Omental fat pad (tissue), 3 donors: ENCODE measurements at regions not wholly inside any gene's neighbourhood (a gene's known extent, or its start where the extent isn't known, plus 50 kb on each side); places are given as distances from the start of the nearest gene placed in this dataset.

Experiments
- ATAC-seq: fragments of 150-250 bp; one replicate; pipeline ENCODE4 v1.9.1; 2016; ENCODE audit warnings: mild to moderate bottlenecking, moderate library complexity; ENCODE audit not compliant: low FRiP score
- DNase-seq: peaks from one replicate; pipeline ENCODE4 v3.0.0-alpha.2; 2019; ENCODE audit warnings: low spot score
- TF ChIP-seq, protein P1 (sequence below), 3 donors: fragments of 450-650 bp; IDR thresholded peaks; one replicate each; pipeline ENCODE4 v1.5.1; 2016 to 2017; ENCODE audit warnings: antibody characterized with exemption in 3 of 3, mild to moderate bottlenecking in 3 of 3, moderate library complexity in 2 of 3

DNA sequence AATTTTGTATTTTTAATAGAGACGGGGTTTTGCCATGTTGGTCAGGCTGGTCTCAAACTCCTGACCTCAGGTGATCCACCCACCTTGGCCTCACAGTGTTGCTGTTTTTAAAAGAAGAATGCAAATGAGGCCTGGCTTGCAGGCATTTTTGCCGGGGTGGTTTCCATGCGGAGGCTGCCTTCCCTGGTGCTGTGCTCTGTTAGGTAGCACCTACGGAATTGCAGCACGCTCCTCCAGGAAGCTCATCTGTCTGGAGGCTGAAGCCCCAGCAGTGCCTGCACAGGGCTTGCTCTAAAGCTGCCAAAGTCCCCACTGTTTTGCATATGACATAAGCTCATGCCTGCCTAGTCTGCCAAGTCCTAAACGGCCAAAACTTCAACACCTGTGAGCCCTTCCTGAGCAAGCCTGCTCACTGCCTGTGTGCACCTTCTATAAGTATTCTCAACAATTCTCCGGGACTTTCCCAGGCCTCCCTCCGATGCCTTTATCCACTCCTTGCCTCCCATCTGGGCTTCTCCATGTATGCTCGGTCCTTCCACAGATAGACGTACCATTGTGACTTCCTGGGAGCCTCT, 551.3 kb upstream of the RAB6C start:
- no peak for ATAC-seq
- TF ChIP-seq, protein P1, sequence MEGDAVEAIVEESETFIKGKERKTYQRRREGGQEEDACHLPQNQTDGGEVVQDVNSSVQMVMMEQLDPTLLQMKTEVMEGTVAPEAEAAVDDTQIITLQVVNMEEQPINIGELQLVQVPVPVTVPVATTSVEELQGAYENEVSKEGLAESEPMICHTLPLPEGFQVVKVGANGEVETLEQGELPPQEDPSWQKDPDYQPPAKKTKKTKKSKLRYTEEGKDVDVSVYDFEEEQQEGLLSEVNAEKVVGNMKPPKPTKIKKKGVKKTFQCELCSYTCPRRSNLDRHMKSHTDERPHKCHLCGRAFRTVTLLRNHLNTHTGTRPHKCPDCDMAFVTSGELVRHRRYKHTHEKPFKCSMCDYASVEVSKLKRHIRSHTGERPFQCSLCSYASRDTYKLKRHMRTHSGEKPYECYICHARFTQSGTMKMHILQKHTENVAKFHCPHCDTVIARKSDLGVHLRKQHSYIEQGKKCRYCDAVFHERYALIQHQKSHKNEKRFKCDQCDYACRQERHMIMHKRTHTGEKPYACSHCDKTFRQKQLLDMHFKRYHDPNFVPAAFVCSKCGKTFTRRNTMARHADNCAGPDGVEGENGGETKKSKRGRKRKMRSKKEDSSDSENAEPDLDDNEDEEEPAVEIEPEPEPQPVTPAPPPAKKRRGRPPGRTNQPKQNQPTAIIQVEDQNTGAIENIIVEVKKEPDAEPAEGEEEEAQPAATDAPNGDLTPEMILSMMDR (IDR thresholded peaks at IDR 0.05) = no peak

DNA sequence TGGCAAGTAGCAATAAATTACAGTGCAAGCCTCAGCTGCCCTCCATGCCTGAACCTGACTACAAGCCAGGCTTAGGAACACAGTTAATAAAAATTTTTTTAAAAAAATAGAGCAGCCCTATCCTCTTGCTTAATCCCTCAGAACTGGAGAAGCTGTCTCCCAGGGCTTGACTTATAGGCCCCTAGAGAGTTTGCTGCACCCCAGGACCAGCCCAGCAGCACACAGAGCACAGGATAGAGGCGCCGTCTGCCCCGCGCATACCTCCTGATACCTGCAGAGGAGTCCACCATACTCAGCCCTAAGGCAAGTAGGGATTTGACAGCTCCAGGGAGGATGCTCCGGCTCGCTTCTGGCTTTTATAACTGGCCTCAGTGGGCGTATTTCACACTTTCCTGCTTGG, 548.6 kb upstream of the RAB6C start:
- no peak for ATAC-seq
- TF ChIP-seq, protein P1 (IDR thresholded peaks at IDR 0.05) = no peak
- DNase-seq = no peak

More for the DNA sequence above, 551.3 kb upstream of the RAB6C start:
- DNase-seq = no peak

DNA sequence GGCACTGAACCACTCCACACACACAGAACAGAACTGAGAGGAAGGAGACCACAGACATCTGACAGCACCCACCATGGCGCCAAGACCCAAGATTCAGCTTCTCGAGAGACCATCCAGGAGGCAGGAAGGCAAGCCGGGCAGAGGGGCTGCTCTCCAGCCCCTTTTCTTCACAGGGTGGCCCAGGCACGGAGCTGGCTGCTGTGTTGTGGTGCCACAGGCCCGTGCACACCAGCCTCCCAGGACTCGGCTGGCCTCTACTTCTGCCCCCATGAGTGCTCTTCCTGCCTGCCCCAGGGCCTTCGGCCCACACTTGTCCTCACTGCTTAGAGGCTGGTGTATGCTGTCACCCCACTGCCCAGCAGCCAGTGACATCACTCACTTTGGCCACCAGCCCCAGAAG, 547.6 kb upstream of the RAB6C start:
- no peak for ATAC-seq
- TF ChIP-seq, protein P1 (IDR thresholded peaks at IDR 0.05) = no peak

DNA sequence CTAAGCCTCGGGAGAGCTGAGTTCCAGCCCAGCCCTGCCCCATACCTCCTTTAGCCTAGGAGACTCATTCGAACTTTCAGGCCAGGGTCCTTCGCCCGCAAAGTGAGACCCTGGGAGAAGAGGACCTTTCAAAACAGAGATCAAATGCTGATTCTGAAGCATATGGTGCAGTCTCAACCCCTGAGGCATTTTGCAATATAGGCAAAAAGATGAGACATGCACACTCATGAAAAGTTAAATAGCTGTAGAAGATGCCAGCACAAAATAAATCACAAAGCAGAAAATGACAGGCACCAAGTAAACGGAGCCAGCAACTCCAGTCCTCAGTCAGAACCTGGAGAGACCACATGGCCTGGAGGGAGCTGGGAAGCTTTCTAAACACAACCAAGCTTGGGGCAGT, 542.7 kb upstream of the RAB6C start:
- DNase-seq = no peak
- ATAC-seq = no peak
- TF ChIP-seq, protein P1 (IDR thresholded peaks at IDR 0.05) = no peak

More for the DNA sequence above, 547.6 kb upstream of the RAB6C start:
- no peak for DNase-seq

DNA sequence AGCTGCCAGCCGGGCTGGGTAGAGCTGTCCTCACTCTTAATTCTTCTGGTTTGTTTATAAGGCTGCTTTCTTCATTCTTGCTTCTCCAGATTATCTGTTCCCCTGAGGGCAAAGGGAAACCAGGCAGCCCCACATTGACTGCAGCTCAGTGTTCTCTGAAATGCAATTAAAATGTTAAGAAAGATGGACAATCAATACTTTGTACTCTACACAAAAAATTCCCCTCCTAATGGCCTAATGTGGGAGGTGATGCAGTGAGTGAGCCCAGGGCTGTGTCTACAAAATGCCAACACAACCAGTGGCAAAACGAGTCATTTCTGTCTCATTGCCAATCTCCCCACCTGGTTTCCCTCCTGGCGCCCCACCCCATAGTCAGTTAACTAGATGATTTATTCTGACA, 541.7 kb upstream of the RAB6C start:
- no peak for DNase-seq
- TF ChIP-seq, protein P1 (IDR thresholded peaks at IDR 0.05) = no peak
- no peak for ATAC-seq

DNA sequence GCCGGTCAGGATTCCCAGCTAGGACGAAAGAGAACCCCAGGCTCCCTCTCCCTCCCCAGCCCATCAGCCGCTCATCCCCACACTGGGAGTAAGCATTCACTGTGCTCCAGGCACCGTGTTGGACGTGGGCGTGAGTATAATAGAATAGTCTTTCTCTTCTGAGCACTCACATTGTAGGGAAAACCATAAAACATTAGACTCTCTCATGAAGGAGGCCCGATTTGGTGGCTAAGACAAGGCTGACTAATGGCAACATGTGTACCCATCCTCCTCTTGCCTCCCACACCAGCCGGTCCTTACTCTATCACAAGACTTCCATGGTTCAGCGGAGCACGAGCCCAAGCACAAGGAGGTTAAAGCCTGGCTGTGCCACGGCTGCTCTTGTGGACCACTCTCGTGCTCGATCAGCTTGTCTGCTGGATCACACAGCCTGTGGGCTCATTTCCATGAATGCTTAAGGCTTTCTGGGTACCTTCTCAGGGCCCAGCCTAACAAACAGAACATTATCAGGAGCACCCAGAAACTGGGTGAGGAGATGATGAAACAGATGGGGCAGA, 540.9 kb upstream of the RAB6C start:
- no peak for DNase-seq
- ATAC-seq = no peak
- TF ChIP-seq, protein P1 (IDR thresholded peaks at IDR 0.05) = no peak
